ENCODE measurements at regions not wholly inside any gene's neighbourhood (a gene's known extent, or its start where the extent isn't known, plus 50 kb on each side); places are given as distances from the start of the nearest gene placed in this dataset.

DNA sequence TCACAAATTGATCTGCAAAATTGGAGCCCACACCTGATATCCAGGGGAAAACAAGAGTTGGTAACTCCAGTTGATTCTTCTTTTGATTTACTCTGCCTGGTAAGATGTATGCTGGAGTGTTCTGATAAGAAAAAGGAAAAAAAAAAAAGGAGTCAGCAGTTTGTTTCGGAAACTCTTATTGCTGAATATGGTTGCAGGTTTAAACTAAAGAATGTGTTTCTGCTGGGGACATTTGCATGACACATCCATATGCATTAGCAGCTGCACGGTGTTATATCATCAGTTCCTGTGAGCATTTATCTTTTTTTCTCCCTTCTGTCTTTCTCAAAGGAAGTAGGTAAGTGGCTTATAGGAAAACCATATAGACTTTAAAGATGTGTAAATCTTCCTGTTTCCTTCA is 418.5 kb upstream of the ESRRG start:
- ATAC-seq (ENCODE audit: low FRiP score) (no peak), DNase-seq (ENCODE audit: low spot score) (no peak)
- TF ChIP-seq, protein P1, sequence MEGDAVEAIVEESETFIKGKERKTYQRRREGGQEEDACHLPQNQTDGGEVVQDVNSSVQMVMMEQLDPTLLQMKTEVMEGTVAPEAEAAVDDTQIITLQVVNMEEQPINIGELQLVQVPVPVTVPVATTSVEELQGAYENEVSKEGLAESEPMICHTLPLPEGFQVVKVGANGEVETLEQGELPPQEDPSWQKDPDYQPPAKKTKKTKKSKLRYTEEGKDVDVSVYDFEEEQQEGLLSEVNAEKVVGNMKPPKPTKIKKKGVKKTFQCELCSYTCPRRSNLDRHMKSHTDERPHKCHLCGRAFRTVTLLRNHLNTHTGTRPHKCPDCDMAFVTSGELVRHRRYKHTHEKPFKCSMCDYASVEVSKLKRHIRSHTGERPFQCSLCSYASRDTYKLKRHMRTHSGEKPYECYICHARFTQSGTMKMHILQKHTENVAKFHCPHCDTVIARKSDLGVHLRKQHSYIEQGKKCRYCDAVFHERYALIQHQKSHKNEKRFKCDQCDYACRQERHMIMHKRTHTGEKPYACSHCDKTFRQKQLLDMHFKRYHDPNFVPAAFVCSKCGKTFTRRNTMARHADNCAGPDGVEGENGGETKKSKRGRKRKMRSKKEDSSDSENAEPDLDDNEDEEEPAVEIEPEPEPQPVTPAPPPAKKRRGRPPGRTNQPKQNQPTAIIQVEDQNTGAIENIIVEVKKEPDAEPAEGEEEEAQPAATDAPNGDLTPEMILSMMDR (IDR thresholded peaks at IDR 0.05), result no peak

DNA sequence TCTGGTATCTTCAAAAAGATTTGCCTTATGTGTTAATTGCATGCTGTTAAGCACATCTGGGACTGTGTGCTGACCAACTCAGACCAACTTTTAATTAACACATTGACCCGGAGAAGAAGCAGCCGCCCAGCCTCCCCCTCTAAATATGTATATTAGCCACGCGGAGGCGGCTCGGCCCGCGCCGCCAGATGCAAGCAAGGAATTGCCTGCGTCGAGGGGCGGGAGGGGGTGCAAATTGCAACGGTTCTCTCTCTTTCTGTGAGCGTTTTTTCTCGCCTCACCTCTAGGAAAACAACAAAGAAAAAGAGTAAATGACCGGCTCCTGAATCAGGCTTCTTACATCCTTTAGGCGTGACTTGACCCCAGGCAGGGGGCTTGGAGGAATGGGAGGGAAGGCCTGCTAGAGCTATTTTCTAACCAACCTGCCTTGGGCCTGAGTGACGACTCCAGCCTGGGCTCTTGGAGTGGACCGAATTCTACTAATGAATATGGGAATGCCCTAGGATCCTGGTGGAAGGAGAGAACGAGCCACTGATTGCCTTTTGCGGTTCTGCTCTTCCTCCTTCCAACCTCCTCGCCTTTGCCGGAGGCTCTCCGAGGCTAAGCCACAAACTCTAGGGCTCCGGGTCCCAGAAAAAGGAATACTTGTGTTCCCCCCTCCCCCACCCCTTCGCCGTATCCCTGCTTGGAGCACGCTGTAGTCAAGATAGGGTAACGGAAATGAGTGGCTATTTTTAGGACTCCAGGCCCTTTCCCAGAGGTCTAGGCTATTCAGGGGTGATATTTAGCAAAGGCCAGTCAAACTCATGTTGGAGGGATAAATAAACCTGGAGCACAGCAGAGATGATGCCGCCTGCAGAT is 417.0 kb upstream of the ESRRG start:
- DNase-seq (ENCODE audit: low spot score) (no peak), ATAC-seq (ENCODE audit: low FRiP score) (no peak)
- TF ChIP-seq, protein P1 (IDR thresholded peaks at IDR 0.05), result no peak

DNA sequence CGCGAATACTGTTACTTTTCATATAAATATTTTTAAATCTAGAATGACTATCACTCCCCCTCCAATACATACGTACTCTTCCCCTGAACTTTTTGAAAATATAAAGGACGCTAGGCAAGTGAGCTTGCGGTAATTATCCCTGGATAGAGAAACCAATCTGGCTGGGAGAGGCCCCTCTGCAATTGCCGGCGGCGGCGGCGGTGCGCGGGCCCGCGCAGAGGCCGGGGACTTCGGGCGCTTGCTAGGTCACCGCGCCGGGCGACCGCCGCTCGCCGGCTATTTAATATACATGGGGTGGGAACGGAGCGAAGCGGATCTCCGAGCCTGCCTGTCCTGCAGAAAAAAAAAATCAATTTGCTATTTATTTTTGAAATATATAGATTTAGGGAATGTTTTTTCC is 416.3 kb upstream of the ESRRG start:
- ATAC-seq (ENCODE audit: low FRiP score), result no peak
- no peak for DNase-seq (ENCODE audit: low spot score)

DNA sequence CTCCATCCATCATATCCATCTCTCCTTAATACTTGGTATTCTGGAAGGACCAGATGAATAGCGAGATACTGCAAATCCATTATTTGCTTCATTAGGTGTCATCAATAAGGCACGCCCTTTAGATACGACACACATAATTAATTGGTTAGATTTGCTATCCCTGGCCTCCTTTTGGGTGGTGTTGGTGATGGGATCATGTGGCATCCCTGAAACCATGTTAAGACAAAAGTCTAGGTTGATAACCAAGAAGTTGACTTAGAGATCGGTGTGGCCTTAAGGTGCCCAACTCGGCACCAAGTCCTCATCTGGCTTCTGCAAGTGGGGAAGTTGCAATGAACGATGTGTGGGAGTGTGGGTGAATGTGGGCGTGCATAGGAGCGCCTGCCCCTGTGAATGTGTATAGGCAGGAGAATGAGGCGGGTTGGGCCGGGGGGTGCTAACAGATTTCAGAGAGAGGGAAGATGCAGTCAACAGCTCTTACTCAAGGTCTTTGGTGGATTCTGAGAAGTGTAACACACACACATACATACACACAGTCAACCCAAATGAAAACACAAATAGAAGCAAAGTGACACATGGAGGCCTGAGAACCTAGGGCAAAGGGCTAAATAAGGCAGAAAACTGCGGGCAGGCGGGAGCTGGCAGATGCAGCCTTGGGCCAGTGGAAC is 415.7 kb upstream of the ESRRG start:
- DNase-seq (ENCODE audit: low spot score), result no peak
- TF ChIP-seq, protein P1 (IDR thresholded peaks at IDR 0.05), result no peak
- ATAC-seq (ENCODE audit: low FRiP score), result no peak

More for the DNA sequence above, 416.3 kb upstream of the ESRRG start:
- TF ChIP-seq, protein P1 (IDR thresholded peaks at IDR 0.05), result no peak

DNA sequence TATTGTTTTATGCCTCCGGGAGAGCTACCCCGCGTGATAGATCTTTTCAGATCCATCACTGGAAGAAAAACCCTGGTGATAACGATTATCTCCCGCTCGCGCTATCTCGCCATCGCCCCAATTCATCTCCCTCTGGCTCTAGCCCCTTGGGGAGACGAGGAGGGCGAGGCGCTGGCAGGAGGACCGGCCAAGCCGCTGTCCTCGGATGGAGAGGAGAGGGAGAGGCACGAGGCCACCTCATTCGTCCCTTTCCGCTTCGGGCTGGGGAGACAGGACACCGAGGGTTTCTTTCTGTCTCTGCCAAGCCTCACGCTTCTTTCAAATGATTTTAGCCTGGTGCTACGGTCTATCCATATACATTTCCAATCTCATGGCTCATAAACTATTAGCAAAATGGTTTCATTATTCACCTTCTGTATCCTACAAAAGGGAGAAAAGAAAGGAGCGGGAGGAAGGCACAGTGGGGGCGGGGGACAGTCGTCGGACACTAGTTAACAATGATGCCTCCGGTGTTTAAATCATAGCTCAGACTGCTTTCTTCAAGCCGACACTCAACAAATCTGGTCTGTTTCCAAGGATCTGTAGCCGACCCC is 415.0 kb upstream of the ESRRG start:
- TF ChIP-seq, protein P1 (IDR thresholded peaks at IDR 0.05), result no peak
- ATAC-seq (ENCODE audit: low FRiP score), result no peak
- DNase-seq (ENCODE audit: low spot score), result no peak

DNA sequence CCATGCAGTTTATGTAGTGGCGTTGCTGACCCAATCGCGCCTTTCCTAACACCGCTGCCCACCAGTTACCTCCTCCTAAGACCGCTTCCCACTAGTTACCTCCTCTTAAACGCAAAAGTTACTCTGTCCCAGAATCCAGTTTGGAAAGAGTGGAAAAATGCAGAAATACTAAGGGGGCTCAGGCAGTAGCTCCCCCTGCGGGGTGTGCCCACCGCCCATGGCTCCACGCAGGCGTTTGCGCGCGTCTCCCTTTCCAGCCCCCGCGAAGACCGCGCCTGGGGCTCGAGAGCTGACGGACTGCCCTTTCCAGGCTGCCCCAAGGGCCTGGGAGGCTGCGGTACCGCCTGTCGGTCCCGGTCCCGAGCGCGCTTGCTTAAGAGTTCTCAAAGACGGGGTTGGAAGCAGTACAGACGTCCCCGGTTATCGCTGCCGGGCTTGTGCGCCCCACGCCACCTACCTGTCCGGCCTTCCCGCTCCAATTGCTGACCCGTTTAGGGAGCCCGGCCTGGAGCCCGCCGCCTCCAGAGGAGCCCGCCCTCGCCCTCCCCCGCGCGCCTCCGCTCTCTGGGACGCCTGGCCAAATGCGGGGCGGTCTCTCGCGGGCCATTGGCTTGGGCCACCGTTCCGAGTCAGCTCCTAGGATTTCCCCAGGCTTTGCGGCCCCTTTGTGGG is 414.1 kb upstream of the ESRRG start:
- TF ChIP-seq, protein P1 (IDR thresholded peaks at IDR 0.05), result no peak
- no peak for DNase-seq (ENCODE audit: low spot score)
- no peak for ATAC-seq (ENCODE audit: low FRiP score)

All from omental fat pad (tissue), 3 donors.